DND-41 (cell line): ENCODE measurements at regions not wholly inside any gene's neighbourhood (a gene's known extent, or its start where the extent isn't known, plus 50 kb on each side); places are given as distances from the start of the nearest gene placed in this dataset.

Experiments used
- ATAC-seq: fragments of 200-7000 bp; cut with Tn5 transposase; 3 replicates; pipeline ENCODE4 v1.9.1; 2021; ENCODE audit warnings: low read depth; ENCODE audit not compliant: insufficient read depth
- DNase-seq: peaks from one replicate; pipeline ENCODE4 v3.0.0-alpha.2; 2020
- H2AFZ ChIP-seq: 2 replicates; pipeline ENCODE4 v1.6.0; 2012; ENCODE audit warnings: low read depth, low read length
- H3K27ac ChIP-seq: 2 replicates; pipeline ENCODE4 v1.5.1; 2012; ENCODE audit warnings: low read length, inconsistent platforms
- H3K27me3 ChIP-seq: fragments of 200-600 bp; sonication (generic); 2 replicates; pipeline ENCODE4 v1.6.0; 2012; ENCODE audit warnings: low read length, mild to moderate bottlenecking, inconsistent platforms; ENCODE audit not compliant: insufficient read depth, poor library complexity
- H3K36me3 ChIP-seq: 2 replicates; pipeline ENCODE4 v1.5.1; 2012; ENCODE audit warnings: low read length, inconsistent platforms; ENCODE audit not compliant: insufficient read depth
- H3K4me1 ChIP-seq: 2 replicates; pipeline ENCODE4 v1.5.1; 2012; ENCODE audit warnings: mild to moderate bottlenecking, low read length; ENCODE audit not compliant: insufficient read depth
- H3K4me2 ChIP-seq: 2 replicates; pipeline ENCODE4 v1.6.0; 2012; ENCODE audit warnings: mild to moderate bottlenecking, moderate library complexity, low read length, inconsistent platforms; ENCODE audit not compliant: insufficient read depth
- H3K4me3 ChIP-seq, 2 experiments: fragments of 200-600 bp in 1 of 2; shearing (Covaris generic) in 1 of 2; 2 replicates each; pipeline ENCODE4 v1.5.1; 2012 to 2016; ENCODE audit warnings: inconsistent platforms in 2 of 2, low read length in 2 of 2, mild to moderate bottlenecking in 2 of 2, low read depth in 1 of 2, moderate library complexity in 1 of 2
- H3K79me2 ChIP-seq: 2 replicates; pipeline ENCODE4 v1.6.0; 2012; ENCODE audit warnings: low read length, inconsistent platforms; ENCODE audit not compliant: insufficient read depth
- H3K9ac ChIP-seq: 2 replicates; pipeline ENCODE4 v1.6.0; 2012; ENCODE audit warnings: low read depth, mild to moderate bottlenecking, inconsistent platforms, low read length, moderate library complexity
- H3K9me3 ChIP-seq: 2 replicates; pipeline ENCODE4 v1.5.1; 2012; ENCODE audit warnings: low read length, moderate library complexity, mild to moderate bottlenecking, inconsistent platforms; ENCODE audit not compliant: insufficient read depth, severe bottlenecking
- H4K20me1 ChIP-seq: 2 replicates; pipeline ENCODE4 v1.6.0; 2012; ENCODE audit warnings: low read length; ENCODE audit not compliant: insufficient read depth
- EZH2 ChIP-seq: IDR thresholded peaks from 3 replicates; pipeline ENCODE4 v1.6.1; 2012; ENCODE audit warnings: borderline replicate concordance, low read depth, mild to moderate bottlenecking, moderate library complexity, low read length, inconsistent platforms; ENCODE audit not compliant: severe bottlenecking
- TF ChIP-seq, protein P1 (sequence below): IDR thresholded peaks from 2 replicates; pipeline ENCODE4 v1.5.1; 2012; ENCODE audit warnings: borderline replicate concordance, low read length, moderate library complexity, mild to moderate bottlenecking; ENCODE audit not compliant: poor library complexity, severe bottlenecking; ENCODE audit errors: extremely low read depth

DNA sequence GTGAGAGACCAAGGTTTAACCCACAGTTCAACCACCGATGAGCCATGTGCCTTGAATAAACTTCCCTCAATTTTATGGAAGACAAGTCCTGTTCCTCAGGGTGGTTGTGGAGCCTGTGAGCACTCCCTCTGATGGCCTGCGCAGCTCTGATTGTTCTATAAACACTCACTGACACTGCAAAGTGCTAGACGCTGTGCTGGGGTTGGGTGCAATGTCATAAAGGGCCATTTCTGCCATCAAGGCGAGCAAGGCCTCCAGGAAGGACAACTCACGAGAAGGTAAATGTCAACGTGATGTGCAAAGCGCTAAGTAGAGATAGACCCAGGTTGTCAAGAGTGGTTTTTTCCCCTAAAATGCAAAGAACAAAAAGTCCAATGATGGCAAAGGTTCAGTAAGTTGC lies 75.7 kb upstream of the SYT6 start:
- TF ChIP-seq, protein P1, sequence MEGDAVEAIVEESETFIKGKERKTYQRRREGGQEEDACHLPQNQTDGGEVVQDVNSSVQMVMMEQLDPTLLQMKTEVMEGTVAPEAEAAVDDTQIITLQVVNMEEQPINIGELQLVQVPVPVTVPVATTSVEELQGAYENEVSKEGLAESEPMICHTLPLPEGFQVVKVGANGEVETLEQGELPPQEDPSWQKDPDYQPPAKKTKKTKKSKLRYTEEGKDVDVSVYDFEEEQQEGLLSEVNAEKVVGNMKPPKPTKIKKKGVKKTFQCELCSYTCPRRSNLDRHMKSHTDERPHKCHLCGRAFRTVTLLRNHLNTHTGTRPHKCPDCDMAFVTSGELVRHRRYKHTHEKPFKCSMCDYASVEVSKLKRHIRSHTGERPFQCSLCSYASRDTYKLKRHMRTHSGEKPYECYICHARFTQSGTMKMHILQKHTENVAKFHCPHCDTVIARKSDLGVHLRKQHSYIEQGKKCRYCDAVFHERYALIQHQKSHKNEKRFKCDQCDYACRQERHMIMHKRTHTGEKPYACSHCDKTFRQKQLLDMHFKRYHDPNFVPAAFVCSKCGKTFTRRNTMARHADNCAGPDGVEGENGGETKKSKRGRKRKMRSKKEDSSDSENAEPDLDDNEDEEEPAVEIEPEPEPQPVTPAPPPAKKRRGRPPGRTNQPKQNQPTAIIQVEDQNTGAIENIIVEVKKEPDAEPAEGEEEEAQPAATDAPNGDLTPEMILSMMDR: no peak
- TF ChIP-seq EZH2: no peak
- H3K27me3 ChIP-seq: no peaks in the 10 kb centered on the region
- H3K9ac ChIP-seq: no peak overlapping the region
- H3K9me3 ChIP-seq: no peaks in the 10 kb centered on the region
- no peaks in the 10 kb centered on the region for H3K36me3 ChIP-seq
- no peaks in the 10 kb centered on the region for H4K20me1 ChIP-seq
- H2AFZ ChIP-seq: no peak overlapping the region
- H3K4me1 ChIP-seq: peaks cover 1% of the 10 kb centered on the region; the same call in 1 of the 2 replicates
- no peak overlapping the region for H3K27ac ChIP-seq
- no peak overlapping the region for H3K4me3 ChIP-seq
- no peak for ATAC-seq
- DNase-seq: no peak
- no peaks in the 10 kb centered on the region for H3K79me2 ChIP-seq
- no peak overlapping the region for H3K4me2 ChIP-seq

DNA sequence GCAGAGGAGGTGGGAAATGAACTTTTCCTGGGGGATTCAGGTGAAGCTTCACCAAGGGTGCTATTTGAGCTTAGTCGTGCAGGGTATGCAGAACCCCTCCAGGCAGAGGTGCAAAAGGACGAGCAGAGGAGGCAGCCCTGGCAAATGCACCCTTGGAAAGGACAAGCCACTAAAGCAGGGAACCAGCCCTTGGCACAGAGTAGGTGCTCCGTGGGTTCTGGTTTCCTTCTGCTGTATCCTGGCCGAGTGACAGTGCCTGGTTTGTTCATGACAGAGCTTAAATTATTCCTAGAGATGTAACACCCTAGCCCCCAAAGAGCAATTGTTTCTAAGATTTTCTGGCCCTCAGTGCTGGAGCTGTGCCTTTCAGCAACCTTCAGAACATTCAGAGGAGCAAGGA lies 73.4 kb upstream of the SYT6 start:
- Histone ChIP-seq H3K9me3 (no peaks in the 10 kb centered on the region), H3K9ac (no peak overlapping the region), H3K4me2 (no peak overlapping the region), H3K36me3 (no peaks in the 10 kb centered on the region), H3K27ac (no peak overlapping the region), H2AFZ (no peak overlapping the region), H3K4me3 (no peak overlapping the region), H3K79me2 (no peaks in the 10 kb centered on the region), H3K27me3 (no peaks in the 10 kb centered on the region), H4K20me1 (no peaks in the 10 kb centered on the region), H3K4me1 (no peaks in the 10 kb centered on the region)
- ATAC-seq: no peak
- TF ChIP-seq, protein P1: no peak
- no peak for TF ChIP-seq EZH2
- no peak for DNase-seq

DNA sequence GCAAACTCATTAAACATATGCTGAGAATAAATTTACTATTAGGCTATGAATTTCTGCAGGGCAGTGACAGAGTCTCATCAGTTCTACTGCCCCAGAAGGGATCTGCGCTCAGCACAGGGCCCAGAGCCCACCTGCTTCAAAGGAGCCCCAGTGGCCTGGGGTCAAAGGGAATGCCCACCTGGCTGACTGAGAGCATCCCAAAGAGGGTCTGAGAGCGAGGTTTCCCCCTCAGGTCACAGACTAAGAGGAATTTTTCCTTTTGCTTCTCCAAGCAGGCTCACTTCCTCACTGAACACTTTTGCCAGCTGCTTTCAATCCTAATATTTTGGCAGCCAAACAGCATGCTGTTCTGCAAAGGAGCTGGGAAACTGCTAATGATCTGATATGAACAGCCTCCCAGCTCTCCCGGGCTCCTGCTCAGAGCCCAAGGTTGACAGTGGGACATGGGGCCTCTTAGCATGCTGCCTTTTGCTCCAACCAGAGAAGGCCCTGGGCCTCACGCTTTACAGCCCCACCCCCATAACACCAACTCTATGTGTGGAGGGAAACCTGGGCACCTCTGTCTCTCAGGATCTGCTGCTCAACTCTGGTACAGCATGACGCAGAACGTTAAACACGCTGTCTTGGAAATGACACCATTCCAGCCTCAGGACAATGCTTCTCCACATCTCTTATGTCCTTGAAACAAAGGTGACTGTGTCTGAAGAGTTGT lies 70.7 kb upstream of the SYT6 start:
- H3K9ac ChIP-seq: no peak overlapping the region

More for the DNA sequence above, 70.7 kb upstream of the SYT6 start:
- Histone ChIP-seq H3K9me3 (no peaks in the 10 kb centered on the region), H3K79me2 (no peaks in the 10 kb centered on the region), H3K4me1 (no peaks in the 10 kb centered on the region), H4K20me1 (no peaks in the 10 kb centered on the region), H3K27ac (no peak overlapping the region), H3K27me3 (no peaks in the 10 kb centered on the region), H3K36me3 (no peaks in the 10 kb centered on the region), H2AFZ (no peak overlapping the region), H3K4me3 (no peak overlapping the region), H3K4me2 (no peak overlapping the region)
- ATAC-seq (no peak), DNase-seq (no peak)
- TF ChIP-seq, protein P1: no peak
- TF ChIP-seq EZH2: no peak
